Urothelium cell line (cell line): ENCODE measurements at regions not wholly inside any gene's neighbourhood (a gene's known extent, or its start where the extent isn't known, plus 50 kb on each side); places are given as distances from the start of the nearest gene placed in this dataset.

Source experiments
- DNase-seq: peaks from one replicate; pipeline ENCODE4 v3.0.0; 2011; ENCODE audit warnings: low spot score, mixed read lengths
- FAIRE-seq: peaks from 2 replicates; lab custom pipeline; 2011; peaks lifted over from hg19 to GRCh38; lab: Jason Lieb, UNC

- FAIRE-seq (no peak), DNase-seq (no peak)
Measured at GRCh38 chr9:119029886-119030285, 339.3 kb downstream of the BRINP1 start.

DNA sequence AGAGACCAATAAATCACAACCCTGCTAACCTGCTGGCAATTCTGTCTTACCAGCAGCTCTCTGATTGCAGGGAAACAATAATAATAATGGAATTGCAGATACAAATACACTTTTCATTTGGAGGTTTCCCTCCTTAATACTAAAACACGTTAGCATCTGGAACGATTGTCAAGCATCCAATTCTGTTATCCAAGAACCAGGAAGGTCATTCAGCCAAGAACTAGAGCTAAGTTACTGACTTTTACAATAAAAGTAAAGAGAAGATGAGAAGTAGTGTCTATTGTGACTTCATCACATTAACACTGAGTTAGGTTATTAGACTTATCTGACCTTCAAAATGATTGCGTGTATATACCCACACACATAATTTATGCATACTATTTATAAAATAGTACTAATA is 335.6 kb downstream of the BRINP1 start:
- no peak for FAIRE-seq
- no peak for DNase-seq

DNA sequence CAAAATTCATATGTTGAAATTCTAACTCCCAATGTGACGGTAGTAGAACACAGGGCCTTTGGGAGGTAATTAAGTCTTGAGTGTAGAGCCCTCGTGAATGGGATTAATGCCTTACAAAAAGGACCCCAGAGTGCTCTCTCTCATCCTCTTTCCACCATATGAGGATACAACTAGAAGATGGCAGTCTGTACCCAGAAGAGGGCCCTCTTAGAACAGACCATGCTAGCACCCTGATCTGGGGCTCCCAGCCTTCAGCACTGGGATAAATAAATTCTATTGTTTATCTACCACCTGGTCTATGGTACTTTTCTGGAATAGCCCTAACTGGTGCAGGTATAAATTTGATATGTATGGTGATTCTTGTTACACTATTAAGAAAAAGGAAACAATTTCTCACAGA is 332.3 kb downstream of the BRINP1 start:
- FAIRE-seq = no peak

DNA sequence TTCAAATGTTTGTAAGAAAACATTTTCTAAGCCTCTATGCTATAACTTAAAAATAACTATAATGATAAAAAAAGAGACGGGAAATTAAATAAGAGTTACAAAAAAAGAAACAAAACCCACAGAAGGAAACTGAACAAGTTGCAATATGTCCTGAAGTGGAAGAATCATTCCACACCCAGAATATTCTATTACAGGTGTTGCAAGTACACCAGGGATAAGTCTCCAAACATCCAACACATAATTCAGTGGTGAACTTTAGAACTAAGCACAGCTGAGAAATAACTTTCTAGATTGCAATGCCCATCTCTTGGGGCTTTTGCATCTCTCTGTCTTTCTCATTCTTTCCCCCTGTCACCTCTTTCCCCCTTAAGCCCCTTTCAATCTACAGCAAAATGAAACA is 325.2 kb downstream of the BRINP1 start:
- FAIRE-seq = no peak
- no peak for DNase-seq

More for the DNA sequence above, 332.3 kb downstream of the BRINP1 start:
- no peak for DNase-seq

DNA sequence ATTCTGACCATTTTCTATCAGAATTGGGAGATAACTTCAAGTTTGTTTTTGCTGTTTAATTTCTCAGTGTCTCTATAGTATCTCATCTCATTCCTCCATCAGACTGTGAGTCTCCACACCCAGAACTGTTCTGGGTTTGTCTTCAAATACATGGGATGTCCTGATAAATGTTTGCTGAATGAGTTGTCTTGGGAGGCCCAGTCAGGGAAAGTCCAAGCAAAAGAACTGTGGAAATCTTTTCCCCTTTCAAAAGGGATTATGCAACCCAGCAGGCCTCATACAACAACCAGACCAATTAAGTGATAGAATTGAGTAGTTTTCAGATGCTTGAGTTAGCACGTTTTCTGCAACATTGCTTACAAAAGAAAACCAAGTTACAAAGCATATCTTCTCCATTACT is 324.4 kb downstream of the BRINP1 start:
- DNase-seq (no peak), FAIRE-seq (no peak)

GRCh38 chr9:119047513-119048307 is 321.5 kb downstream of the BRINP1 start:
- FAIRE-seq (no peak), DNase-seq (no peak)

GRCh38 chr9:119050281-119050680 is 319.0 kb downstream of the BRINP1 start:
- no peak for DNase-seq
- FAIRE-seq = no peak

GRCh38 chr9:119052339-119053030 is 316.8 kb downstream of the BRINP1 start:
- peak; percentile 10 for DNase-seq
- no peak for FAIRE-seq

DNA sequence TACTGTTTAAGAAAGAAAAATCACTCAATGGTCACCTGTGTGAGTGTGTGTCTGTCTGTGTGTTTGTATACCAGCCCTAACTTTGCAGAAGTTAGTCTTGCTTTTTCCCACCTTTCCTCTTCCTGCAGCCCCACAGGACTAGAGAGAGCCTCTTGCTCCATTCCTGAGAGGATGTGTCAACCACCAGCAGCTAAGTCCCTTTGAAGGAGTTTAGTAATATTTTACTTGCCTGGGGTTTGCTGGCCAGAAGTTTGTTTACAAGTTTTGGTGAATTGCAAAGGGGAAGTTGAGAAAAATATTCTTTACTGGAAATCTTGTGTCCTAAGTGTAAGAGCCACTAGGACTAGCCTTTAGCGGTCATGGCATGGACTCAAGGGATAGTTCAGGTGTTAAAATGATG is 316.2 kb downstream of the BRINP1 start:
- FAIRE-seq (no peak), DNase-seq (no peak)

GRCh38 chr9:119060629-119061385 is 308.4 kb downstream of the BRINP1 start:
- no peak for DNase-seq
- no peak for FAIRE-seq

GRCh38 chr9:119071636-119072035 is 297.6 kb downstream of the BRINP1 start:
- DNase-seq = no peak
- FAIRE-seq = no peak

DNA sequence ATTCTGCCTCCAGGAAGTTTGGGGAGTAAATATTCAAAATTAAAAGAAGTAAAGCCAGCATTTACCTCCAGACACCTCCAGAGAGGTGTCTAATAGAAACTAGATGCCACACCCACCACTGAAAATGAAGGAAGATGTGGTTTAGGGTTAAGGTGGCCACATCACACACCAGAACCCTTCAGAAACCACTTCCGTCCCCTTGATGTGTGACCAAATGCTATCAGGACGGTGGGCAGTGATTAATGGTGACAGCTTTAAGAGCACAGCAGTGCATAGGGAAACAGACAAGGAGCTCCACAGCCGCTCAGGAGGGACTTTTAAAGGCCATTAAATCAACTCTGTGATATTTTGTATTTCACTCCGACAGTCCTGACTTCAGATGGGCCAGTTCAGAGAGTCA is 295.2 kb downstream of the BRINP1 start:
- no peak for FAIRE-seq
- DNase-seq = no peak

GRCh38 chr9:119078015-119078414 is 291.2 kb downstream of the BRINP1 start:
- no peak for FAIRE-seq
- no peak for DNase-seq

DNA sequence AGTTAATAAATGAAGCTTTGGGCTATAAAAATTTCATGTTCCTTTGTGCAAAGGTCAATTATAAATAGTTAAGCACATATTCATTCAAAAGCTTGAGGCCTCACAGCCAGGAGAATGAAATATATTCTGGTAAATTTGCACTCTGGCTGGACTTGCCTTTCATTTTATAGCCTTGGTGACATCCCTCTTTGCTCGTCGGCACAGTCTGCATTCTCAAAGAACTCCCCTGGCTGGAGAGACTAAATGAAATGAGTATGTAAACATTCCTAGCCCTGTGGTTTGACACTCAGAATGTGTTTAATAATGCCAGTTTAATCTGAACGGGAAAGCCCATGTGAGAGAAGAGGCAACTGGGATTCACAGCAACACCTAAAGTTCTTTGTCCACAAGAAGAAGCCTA is 285.6 kb downstream of the BRINP1 start:
- FAIRE-seq (no peak), DNase-seq (no peak)

GRCh38 chr9:119086590-119086989 is 282.6 kb downstream of the BRINP1 start:
- no peak for DNase-seq
- FAIRE-seq = no peak

DNA sequence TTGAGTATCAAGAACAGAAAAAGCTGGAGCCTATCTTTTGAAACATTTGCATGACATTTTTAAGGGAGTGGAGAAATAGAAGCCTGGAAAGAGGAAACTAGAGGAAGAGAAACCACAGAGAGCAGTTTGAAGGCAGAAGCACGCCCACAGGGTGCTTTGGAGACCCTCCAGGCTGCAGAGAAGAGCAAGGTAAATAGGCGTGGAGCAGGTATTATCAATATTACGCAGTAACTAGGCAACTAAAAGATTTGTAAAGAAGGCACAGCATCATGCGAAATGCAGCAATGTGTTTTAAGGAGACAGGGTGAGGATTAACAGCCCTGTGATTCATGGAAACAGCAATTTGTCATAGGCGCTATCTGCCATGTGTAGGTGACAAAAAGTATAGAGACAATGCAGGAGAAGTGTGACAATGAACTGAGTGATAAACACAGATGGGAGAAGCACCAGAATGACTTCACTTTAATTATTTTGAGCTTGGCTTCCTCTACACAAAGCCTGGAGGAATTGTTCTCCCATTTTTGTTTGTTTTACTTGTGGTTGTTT is 281.2 kb downstream of the BRINP1 start:
- FAIRE-seq (no peak), DNase-seq (no peak)

GRCh38 chr9:119091074-119091473 is 278.2 kb downstream of the BRINP1 start:
- FAIRE-seq = no peak
- no peak for DNase-seq

- FAIRE-seq = no peak
Measured at GRCh38 chr9:119092125-119092524, 277.1 kb downstream of the BRINP1 start.

GRCh38 chr9:119094086-119094485 is 275.1 kb downstream of the BRINP1 start:
- FAIRE-seq (no peak), DNase-seq (no peak)

More at GRCh38 chr9:119092125-119092524, 277.1 kb downstream of the BRINP1 start:
- no peak for DNase-seq

DNA sequence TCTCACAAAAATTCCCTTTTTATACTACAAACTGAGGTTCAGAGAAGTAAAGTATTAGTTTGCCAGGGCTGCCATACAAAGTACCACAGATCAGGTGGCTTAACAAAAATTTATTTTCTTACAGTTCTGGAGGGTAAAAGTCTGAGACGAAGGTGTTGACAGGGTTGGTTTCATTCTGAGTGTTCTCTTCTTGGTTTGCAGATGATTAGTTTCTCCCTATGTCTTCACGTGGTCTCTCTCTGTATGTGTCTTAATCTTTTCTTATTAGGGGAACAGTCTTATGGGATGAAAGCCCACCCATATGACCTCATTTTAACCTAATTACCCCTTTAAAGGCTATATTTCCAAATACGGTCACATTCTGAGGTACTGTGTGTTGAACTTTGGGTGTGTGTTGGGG is 274.2 kb downstream of the BRINP1 start:
- DNase-seq (no peak), FAIRE-seq (no peak)

- no peak for FAIRE-seq
Measured at GRCh38 chr9:119101048-119101447, 268.2 kb downstream of the BRINP1 start.

More at GRCh38 chr9:119101048-119101447, 268.2 kb downstream of the BRINP1 start:
- DNase-seq = no peak
